ENCODE measurements at regions not wholly inside any gene's neighbourhood (a gene's known extent, or its start where the extent isn't known, plus 50 kb on each side); places are given as distances from the start of the nearest gene placed in this dataset.
"Not testable (repeated sequence)": the region's sequence is repeated elsewhere in the genome, so short reads cannot be mapped to it uniquely, and the experiment has no call there.

GRCh38 chr3:110400315-110400714, 671.3 kb upstream of the NECTIN3 start:
- no peak for DNase-seq (ENCODE audit: low read depth)

DNA sequence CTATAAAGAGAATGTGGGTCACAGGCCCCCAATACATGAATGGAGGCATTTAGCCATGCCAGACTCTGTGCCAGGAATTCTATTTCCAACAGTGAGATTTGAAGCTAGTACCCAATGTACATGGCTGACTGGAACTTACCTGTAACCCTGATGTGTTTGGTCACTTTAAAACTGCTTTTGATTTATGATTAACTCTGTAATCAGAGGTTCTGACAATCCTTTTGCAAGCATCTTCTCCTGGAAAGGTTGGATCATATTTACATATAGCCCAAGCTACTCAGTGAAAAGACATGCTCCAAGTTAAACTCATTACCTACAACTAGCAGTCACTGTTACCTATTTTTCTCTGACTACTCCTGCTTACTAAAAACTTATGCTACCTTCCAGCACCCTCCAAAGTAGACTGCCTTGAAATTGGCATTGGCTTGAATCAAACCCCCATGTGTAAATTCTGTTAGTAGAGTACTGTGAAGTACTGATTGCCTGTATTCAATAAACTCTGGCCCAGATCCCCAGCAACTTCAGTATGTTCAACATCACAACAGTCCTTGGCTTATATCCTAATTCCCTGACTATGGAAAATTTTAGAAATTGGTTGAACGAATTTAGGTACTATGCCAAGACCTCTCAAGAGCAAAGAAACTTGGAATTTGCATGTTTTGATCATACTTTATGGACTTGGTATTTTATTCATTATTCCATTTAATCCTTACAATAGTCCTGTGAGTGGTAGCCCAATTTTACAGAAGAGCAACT, 665.6 kb upstream of the NECTIN3 start:
- no peak for DNase-seq (ENCODE audit: low read depth)

DNA sequence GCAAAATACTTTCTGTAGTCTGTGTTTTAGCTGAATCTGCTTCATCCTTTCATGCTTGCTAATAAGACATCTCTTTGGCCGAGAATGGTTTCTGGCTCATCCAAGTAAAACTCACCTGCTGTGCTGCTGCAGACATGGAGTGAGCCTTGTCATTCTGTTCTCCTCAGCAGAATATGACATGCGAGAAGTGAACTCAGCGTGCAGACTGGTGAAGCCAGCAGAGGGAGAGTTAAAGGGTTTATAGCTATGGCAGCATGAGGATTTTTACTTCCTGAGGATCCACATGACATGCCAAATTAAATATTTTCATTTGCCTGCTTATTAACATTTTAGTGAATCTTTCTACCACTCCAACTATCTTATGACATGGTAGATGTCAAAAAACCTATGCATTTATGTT, 658.4 kb upstream of the NECTIN3 start:
- DNase-seq (ENCODE audit: low read depth) = no peak

DNA sequence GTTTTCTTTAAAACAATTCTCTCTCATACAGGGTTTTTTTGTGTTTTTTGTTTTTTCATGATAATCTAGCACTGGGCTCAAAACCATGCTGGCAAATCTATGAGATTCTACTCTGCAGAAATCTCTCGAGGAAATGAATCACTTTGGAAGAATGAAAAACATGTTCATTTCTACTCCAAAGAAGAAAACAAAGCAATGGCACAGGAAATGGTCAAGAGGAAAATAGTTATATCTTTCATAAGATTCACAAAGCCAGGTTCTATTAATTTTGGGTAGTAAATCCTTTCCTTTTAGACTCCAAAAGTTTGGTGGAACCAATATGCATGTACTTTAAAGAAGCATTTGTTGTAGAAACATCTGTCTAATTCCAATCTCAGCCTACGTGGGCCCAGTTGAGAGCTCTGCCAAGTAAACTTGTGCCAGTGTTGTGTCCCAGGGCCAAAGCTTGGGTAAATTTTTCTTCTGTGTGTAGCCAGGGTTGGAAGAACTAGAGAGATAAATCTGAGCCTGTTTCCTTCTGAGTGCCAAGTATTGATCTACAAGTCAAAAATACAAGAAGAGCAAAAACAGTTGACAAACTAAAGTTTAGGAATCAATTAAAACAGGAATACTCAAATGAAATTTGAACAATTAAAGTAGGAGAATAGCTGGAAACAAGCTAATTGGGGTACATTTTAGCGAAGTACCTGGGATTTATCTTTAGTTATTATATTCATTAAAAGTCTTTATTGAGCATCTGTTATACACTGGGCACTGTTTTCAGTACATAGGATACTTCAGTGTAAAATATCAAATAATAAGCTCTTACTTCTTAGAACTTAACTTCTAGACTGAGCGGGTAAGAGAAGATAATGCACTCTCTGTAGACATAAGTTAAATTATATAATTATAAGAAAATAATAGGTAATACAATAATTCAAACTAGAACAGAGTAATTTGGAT, 657.5 kb upstream of the NECTIN3 start:
- DNase-seq (ENCODE audit: low read depth) = no peak

- DNase-seq (ENCODE audit: low read depth) = no peak
Measured at GRCh38 chr3:110414855-110415254, 656.8 kb upstream of the NECTIN3 start.

- DNase-seq (ENCODE audit: low read depth) = no peak
Measured at GRCh38 chr3:110419096-110419495, 652.5 kb upstream of the NECTIN3 start.

- DNase-seq (ENCODE audit: low read depth) = no peak
Measured at GRCh38 chr3:110419601-110420000, 652.0 kb upstream of the NECTIN3 start.

GRCh38 chr3:110420158-110420641, 651.4 kb upstream of the NECTIN3 start:
- no peak for DNase-seq (ENCODE audit: low read depth)

- DNase-seq (ENCODE audit: low read depth) = no peak
Measured at GRCh38 chr3:110423276-110423675, 648.3 kb upstream of the NECTIN3 start.

- no peak for DNase-seq (ENCODE audit: low read depth)
Measured at GRCh38 chr3:110430146-110430545, 641.5 kb upstream of the NECTIN3 start.

DNA sequence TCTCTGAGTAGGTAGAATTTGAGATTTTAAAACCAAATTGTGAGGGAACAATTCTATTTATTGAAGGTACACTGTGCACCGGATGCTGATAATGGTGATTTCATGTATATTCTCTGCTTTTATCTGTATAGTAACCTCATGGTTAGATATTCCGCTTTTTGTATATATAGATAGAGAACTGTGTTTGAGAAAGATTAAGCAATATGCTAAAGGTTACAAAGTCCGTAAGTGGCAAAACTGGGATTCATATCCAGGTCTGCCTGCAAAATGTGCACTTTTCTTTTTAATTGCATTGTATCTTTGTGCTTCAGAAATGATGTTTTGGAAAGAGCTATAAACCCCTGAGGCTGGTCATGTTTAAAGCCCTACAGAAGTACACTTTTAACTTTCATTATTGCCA, 635.4 kb upstream of the NECTIN3 start:
- DNase-seq (ENCODE audit: low read depth) = no peak

DNA sequence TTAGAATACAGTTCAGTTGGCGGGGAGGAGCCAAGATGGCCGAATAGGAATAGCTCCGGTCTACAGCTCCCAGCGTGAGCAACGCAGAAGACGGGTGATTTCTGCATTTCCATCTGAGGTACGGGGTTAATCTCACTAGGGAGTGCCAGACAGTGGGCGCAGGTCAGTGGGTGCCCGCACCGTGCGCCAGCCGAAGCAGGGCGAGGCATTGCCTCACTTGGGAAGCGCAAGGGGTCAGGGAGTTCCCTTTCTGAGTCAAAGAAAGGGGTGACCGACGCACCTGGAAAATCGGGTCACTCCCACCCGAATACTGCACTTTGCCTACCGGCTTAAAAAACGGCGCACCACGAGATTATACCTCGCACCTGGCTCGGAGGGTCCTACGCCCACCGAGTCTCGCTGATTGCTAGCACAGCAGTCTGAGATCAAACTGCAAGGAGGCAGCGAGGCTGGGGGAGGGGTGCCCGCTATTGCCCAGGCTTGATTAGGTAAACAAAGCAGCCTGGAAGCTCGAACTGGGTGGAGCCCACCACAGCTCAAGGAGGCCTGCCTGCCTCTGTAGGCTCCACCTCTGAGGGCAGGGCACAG, 631.5 kb upstream of the NECTIN3 start:
- DNase-seq (ENCODE audit: low read depth) = not testable (repeated sequence)

- no peak for DNase-seq (ENCODE audit: low read depth)
Measured at GRCh38 chr3:110454066-110454465, 617.5 kb upstream of the NECTIN3 start.

DNA sequence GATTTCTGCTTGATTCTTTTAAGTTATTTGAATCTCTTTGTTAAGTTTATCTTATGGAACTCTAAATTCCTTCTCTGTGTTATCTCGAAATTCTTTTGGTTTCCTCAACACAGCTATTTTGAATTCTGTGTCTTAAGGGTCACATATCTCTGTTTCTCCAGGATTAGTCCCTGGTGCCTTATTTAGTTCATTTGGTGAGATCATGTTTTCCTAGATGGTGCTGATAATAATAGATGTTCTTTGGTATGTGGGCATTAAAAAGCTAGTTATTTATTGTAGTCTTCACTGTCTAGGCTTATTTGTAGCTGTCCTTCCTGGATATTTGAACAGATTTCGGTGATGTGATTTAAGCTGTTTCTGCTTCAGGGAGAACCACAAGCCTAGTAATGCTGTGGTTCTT, 615.6 kb upstream of the NECTIN3 start:
- DNase-seq (ENCODE audit: low read depth) = no peak

DNA sequence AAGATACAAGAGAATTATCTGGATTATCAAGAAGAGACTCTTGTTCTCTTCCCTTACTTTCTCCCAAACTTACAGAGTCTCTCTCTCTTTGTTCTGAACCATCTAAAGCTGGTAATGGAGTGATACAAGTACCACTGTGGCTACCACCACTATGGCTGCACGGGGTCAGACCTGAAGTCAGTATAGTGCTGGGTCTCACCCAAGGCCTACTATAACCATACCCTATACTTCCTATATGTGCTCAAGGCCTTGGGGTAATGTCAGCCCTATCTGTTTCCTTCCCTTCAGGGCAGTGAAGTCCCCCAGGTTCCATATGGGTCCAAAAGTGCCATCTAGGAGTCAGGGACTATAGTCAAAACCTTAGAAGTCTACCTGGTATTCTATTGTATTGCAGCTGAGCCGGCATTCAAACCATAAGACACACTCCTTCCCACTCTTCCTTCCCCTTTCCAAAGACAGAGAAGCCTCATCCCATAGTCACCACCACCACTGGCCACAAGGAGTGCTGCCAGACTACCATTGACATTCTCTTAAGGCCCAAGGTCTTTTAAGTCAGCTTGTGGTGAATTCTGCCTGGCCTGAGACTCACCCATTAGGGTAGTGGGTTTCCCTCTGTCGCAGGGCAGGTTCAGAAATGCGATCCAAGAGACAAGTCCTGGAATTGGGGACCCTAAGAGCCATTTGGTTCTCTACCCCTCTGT, 615.0 kb upstream of the NECTIN3 start:
- no peak for DNase-seq (ENCODE audit: low read depth)

DNA sequence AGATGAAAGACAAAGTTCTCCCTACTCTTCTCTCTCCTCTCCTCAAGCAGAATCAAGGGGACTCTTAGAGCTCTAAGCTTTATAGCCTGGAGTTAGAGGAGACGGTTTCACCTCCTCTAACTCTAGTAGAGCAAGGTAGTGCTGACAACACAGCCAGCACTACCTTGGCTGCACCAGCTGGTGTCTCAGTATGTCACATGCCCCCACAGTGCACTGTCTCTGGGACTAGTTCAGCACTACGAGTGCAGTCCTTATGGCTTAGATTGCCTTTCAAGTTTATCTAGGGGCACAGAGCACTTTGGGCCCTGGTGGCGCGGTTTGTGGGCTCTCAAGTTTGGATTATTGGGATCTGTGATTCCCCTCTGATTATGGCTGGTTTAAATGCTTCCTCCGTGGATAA, 614.1 kb upstream of the NECTIN3 start:
- no peak for DNase-seq (ENCODE audit: low read depth)

GRCh38 chr3:110459021-110459420, 612.6 kb upstream of the NECTIN3 start:
- no peak for DNase-seq (ENCODE audit: low read depth)

- no peak for DNase-seq (ENCODE audit: low read depth)
Measured at GRCh38 chr3:110470310-110470709, 601.3 kb upstream of the NECTIN3 start.

DNA sequence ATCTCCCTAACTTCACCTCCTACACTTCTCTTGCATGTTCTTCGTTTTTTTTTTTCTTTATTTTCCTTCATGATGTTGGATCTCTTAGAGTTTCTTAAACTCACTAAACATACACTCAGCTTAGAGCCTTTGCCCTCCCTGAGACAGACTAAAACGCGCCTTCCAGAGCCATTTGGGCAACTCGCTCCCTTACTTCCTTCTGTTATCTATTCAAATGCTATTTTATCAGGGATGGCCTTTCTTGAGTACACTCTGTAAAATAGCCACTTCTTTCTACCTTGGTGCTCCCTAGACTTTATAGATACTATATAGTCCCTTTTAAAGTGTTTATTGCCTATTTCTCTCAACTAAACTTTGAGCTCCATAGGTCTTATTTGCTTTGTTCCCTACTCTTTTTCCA, 598.2 kb upstream of the NECTIN3 start:
- no peak for DNase-seq (ENCODE audit: low read depth)

- no peak for DNase-seq (ENCODE audit: low read depth)
Measured at GRCh38 chr3:110474397-110474796, 597.2 kb upstream of the NECTIN3 start.

- DNase-seq (ENCODE audit: low read depth) = no peak
Measured at GRCh38 chr3:110478377-110479054, 593.1 kb upstream of the NECTIN3 start.
